ENCODE measurements at regions not wholly inside any gene's neighbourhood (a gene's known extent, or its start where the extent isn't known, plus 50 kb on each side); places are given as distances from the start of the nearest gene placed in this dataset.

DNA sequence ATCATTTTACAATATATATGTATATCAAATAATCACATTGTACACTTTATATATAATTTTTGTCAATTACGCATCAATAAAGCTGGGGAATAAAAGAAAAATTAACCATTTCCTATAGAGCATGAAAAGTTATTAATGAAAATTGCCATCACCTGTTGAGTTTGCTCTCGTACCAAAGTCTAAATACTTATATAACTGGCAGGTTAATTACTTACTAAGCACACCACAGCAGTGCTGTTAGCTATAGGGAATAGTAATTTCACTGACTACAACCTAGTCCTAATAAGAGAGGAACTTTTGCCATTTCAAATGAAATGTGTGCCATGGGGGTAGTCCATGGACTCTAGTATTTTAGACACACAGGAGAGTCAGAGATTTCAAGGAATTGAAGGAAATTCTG is 176.9 kb upstream of the COL1A2 start:
- Histone ChIP-seq H4K91ac (replicated peaks; ENCODE audit: insufficient read length, low read length) (no peak overlapping the region), H3K79me2 (ENCODE audit: control insufficient read depth in 1 of 2, insufficient read depth in 2 of 2, low read length in 2 of 2) (no peaks in the 10 kb centered on the region), H3K14ac (ENCODE audit: insufficient read length) (no peak overlapping the region), H3K23me2 (ENCODE audit: low read depth, low read length) (no peaks in the 10 kb centered on the region), H3K79me1 (ENCODE audit: low read depth, low read length) (no peaks in the 10 kb centered on the region), H3K4me3 (ENCODE audit: extremely low read depth in 1 of 4, insufficient read depth in 2 of 4, low read depth in 3 of 4, low read length in 4 of 4) (no peak overlapping the region), H3K9ac (replicated peaks in 1 of 4; ENCODE audit: extremely low read depth in 1 of 4, low read depth in 3 of 4, low read length in 3 of 4) (no peak overlapping the region), H3K9me3 (ENCODE audit: insufficient read depth in 2 of 2, low read depth in 1 of 2, low read length in 1 of 2) (no peaks in the 10 kb centered on the region), H3K18ac (ENCODE audit: extremely low read depth, low read length) (no peak overlapping the region), H3K4me2 (ENCODE audit: insufficient read depth in 1 of 2, low read depth in 2 of 2, low read length in 2 of 2) (no peak overlapping the region), H3K4ac (replicated peaks; ENCODE audit: insufficient read length, low read depth, low read length) (no peak overlapping the region), H2BK20ac (ENCODE audit: low read length) (no peak overlapping the region), H3K56ac (replicated peaks; ENCODE audit: insufficient read length, low read depth, low read length) (no peak overlapping the region), H3K36me3 (ENCODE audit: control insufficient read depth in 2 of 4, insufficient read depth in 4 of 4, low read length in 3 of 4) (no peaks in the 10 kb centered on the region), H4K5ac (ENCODE audit: insufficient read length, low read depth, low read length) (no peak overlapping the region), H3K27me3 (replicated peaks in 1 of 4; ENCODE audit: control insufficient read depth in 3 of 4, extremely low read depth in 1 of 4, insufficient read depth in 3 of 4, low read length in 3 of 4) (no peaks in the 10 kb centered on the region), H3K27ac (ENCODE audit: low read depth, low read length) (no peak overlapping the region), H4K20me1 (replicated peaks in 1 of 2; ENCODE audit: control insufficient read depth in 1 of 2, insufficient read depth in 2 of 2, low read length in 2 of 2) (no peaks in the 10 kb centered on the region), H2AFZ (ENCODE audit: low read length) (no peak overlapping the region), H2AK5ac (ENCODE audit: low read depth, low read length) (no peak overlapping the region), H3K4me1 (replicated peaks in 1 of 4; ENCODE audit: control insufficient read depth in 3 of 4, insufficient read depth in 4 of 4, low read length in 3 of 4) (no peaks in the 10 kb centered on the region), H2BK5ac (ENCODE audit: low read depth, low read length) (no peak overlapping the region), H2BK15ac (ENCODE audit: low read length) (no peak overlapping the region), H3K23ac (ENCODE audit: insufficient read length) (no peak overlapping the region), H2BK12ac (ENCODE audit: low read depth, low read length) (no peak overlapping the region), H4K8ac (ENCODE audit: extremely low read depth, insufficient read depth, low read length) (no peak overlapping the region), H2BK120ac (replicated peaks; ENCODE audit: low read depth, low read length) (no peak overlapping the region)
- POLR2A ChIA-PET (ENCODE audit: partially characterized antibody): no interaction called here
- CTCF ChIA-PET (ENCODE audit: partially characterized antibody): interaction anchor here (1.0 to 1.4 kb wide), 2 partner anchors 21 to 317 kb away, joined by 3 read pairs; no protein-coding TSS in a partner anchor
- DNase-seq (ENCODE audit: low read depth in 1 of 2, low spot score in 2 of 2): no peak
- 85% methylated on average over 2 of the region's 2 CpGs; no CpG with 5 or more reads in 1 of the 2 experiments for WGBS, 2 experiments (ENCODE audit: extremely low coverage in 1 of 2, insufficient coverage in 1 of 2, insufficient read length in 1 of 2, insufficient replicate concordance in 2 of 2, low coverage in 1 of 2, low lambda C conversion rate in 2 of 2, missing lambda C conversion rate in 1 of 2)
- FAIRE-seq: no peak
- TF ChIP-seq, protein P1, sequence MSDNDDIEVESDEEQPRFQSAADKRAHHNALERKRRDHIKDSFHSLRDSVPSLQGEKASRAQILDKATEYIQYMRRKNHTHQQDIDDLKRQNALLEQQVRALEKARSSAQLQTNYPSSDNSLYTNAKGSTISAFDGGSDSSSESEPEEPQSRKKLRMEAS (IDR thresholded peaks at IDR 0.05): no peak
- TF ChIP-seq MAFK (IDR thresholded peaks at IDR 0.05; ENCODE audit: low read depth, low read length): no peak
- no peak for TF ChIP-seq SUZ12 (IDR thresholded peaks at IDR 0.05; ENCODE audit: low read length)
- no peak for TF ChIP-seq CBX8 (IDR thresholded peaks at IDR 0.05; ENCODE audit: borderline replicate concordance, low read depth, low read length)
- TF ChIP-seq KDM5A (IDR thresholded peaks at IDR 0.05; ENCODE audit: low read length): no peak
- TF ChIP-seq TBP (IDR thresholded peaks at IDR 0.05; ENCODE audit: low read depth, low read length): no peak
- no peak for TF ChIP-seq CBX5 (IDR thresholded peaks at IDR 0.05; ENCODE audit: low read depth, low read length)
- no peak for TF ChIP-seq SP4 (IDR thresholded peaks at IDR 0.05; ENCODE audit: low read length)

Data from H1 (cell line).